Dermis blood vessel endothelial cell (primary cell): ENCODE measurements at regions not wholly inside any gene's neighbourhood (a gene's known extent, or its start where the extent isn't known, plus 50 kb on each side); places are given as distances from the start of the nearest gene placed in this dataset.

ENCODE experiments used
- DNase-seq: peaks from one replicate; pipeline ENCODE4 v3.0.0; 2010

DNA sequence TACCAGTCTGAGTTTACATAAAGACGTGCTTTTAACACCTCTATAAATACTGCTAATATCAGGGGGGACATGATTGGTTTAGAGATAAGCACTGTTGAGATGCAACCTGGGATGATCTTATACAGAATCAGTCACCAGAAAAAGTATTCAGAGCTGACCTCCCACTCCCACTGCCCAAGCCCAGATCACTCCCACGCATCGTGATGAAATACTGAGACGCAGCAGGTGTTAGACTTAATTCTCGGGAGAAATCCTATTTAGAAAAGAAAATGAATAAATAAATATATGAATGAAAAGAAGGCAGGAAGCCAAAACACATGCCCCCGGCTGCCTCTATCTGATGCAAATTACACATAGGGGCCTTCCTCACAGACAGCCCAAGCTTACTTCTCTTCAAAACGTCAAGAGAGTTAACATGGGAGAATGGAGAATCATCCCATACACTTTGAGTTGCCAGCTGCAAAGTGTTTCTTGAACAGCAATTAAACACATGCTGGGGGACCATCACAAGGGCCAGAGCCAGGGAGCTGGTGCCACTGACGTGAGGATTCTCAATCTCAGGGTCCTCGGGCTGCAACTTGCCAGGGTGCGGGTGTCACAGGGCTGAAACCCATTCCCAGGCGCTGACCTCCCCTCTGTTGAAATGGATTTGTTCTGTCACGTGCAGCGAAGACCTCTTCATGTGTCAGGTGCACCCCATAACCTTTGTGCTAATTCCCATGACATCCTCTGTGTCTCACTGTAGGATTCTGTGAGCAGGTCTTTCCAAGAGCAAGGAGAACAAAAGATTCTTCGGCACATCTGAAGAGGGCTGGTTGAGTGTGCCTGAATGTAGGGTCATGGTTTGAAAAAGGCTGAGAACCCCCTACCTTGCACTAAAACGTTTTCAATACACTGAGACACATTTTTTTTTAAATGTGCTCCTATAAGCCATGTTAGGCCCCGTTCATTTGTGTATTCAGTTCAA is 764.2 kb upstream of the ARRDC4 start:
- DNase-seq, result no peak

- no peak for DNase-seq
These were observed 761.0 kb upstream of the ARRDC4 start for GRCh38 chr15:97199393-97200051.

GRCh38 chr15:97200161-97200560 is 760.3 kb upstream of the ARRDC4 start:
- no peak for DNase-seq

- DNase-seq, result no peak
These were observed 750.2 kb upstream of the ARRDC4 start for GRCh38 chr15:97210277-97210676.

DNA sequence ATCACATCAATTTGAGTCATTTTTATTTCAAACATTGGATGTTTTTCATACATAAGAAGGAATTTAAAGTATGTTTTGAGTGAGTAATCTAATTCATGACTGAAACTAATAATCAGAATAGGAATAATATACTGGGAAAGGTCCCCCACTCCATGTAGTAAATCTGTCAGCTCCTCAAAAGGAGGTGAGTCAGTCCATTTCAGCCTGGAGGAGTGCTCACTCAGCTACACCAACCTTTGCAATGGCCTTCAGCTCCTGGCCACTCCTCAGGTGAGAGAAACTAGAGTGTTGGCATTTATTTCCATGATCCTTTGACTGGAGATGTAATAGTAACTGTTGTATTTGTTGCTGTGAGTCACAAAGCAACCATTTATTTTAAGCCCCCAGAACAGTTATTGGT is 744.9 kb upstream of the ARRDC4 start:
- no peak for DNase-seq

DNA sequence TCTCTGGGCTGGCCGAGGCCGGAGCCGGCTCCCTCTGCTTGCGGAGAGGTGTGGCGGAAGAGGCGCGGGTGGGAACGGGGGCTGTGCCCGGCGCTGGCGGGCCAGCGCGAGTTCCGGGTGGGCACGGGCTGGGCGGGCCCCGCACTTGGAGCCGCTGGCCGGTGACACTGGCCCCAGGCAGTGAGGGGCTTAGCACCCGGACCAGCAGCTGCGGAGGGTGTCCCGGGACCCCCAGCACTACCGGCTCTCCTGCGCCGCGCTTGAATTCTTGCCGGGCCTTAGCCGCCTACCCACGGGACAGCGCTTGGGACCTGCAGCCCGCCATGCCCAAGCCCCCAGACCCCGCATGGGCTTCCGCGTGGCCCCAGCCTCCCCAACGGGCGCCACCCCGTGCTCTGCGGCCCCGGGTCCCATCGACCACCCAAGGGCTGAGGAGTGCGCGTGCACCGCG is 736.3 kb upstream of the ARRDC4 start:
- DNase-seq, result no peak

DNA sequence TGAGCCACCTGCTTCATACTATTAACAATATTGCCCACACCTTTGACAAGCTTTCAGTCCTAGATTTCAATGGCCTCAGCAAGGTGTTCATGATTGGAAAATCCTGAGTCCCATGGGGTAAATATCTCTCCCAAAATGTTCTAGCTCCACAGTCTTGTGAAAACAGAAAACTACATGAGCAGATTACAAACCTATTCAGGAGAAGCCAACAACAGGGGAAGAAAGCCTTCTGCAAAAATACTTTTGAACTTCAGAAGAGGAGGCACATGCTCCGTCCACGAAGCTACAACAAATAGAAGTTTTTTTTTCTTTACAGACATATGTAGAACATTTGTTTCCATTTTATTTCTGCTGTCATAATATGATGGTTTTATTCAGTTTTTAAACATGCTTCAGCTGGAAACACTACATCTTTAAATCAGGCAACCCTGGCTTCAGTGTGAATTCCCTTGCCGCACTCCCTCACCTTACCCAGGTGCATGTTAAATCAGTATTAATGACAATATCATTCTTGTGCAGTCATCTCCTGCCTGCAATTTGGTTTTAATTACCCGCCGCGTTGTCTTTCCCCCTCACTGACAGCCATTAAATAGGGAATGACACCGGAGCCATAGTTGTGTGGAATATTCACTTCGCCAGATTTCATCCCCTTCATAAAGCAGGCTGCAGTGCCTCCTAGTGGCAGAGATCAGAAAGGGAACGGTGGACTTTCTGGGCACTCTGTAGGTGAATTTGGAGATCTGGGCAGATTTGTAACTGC is 725.5 kb upstream of the ARRDC4 start:
- peak; percentile 81 for DNase-seq

DNA sequence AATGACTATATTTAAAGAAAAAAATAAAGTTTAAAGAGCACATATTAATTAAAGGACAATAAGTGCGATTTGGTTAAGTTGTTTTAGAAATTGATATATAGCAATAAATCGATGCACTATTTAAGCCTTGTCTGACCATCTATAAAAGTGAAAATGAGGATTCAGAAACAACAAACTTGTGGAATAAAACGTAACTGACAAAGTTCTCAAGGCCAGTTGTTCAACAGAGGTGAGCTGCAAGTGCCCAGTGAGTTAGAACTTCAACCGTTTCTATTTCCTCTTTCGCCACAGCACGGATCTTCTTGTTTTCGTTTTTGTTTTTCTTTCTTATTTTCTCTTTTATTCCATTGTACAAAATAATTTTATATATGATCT is 724.9 kb upstream of the ARRDC4 start:
- DNase-seq, result no peak

DNA sequence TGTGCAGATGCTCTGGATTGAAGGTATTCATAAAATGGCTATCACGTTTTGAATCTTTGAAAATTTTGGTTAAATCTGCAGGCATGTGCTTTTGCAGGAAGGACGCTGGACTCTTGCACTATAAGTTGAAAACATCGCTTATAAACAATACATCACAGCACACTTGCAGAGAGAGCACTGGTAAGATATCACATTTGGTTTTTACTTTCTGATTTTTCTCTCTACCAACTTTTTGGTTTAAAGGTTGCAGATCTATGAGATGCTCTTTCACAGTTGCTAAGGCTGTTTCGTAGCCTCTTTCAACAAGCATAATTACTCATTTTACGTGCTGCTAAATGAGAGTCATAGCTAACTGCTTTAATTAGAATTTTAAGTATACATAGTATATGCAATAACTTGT is 724.4 kb upstream of the ARRDC4 start:
- DNase-seq, result no peak

- DNase-seq, result no peak
These were observed 723.3 kb upstream of the ARRDC4 start for GRCh38 chr15:97237160-97237559.

- DNase-seq, result no peak
These were observed 712.1 kb upstream of the ARRDC4 start for GRCh38 chr15:97248376-97248775.

GRCh38 chr15:97259943-97260342 is 700.6 kb upstream of the ARRDC4 start:
- DNase-seq, result no peak

DNA sequence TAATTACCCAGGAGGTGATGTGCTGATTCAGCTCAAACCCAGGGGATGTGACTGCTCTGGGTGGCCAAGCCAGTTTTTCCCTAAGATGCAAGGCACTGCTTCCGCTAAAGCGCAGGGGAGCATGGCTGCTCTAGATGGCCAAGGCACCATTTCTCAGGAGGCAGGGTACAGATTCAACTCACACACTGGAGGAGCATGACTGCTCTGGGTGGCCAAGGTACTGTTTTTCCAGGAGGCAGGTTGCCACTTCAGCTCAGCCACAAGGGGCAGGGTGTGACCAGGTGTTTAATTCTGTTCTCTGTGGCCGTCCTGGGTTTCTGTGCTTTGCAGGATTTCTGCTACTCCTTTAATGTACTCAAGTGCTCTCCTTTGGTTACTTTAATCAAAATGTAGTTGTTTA is 659.3 kb upstream of the ARRDC4 start:
- no peak for DNase-seq

GRCh38 chr15:97316362-97316761 is 644.1 kb upstream of the ARRDC4 start:
- DNase-seq, result no peak

- no peak for DNase-seq
These were observed 643.3 kb upstream of the ARRDC4 start for GRCh38 chr15:97317163-97317562.

DNA sequence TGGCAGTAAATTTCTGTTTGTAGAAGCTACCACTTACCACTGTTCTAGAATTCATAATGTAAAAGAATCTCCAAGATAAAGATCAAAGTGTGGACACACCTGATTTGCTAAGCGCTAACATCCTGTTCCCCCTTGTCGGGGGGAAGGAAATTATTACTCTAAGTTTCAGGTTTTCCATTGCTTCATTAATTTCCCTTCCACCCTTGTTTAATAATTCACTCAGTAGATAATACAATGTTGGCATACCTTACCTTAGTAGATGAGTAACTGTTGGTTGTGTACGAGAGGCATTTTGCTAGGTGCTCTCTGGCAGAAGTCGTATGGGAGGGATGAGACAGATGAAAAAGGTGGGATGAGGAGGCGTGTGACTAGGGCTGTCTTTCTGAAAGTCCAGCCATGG is 641.2 kb upstream of the ARRDC4 start:
- DNase-seq, result no peak

- no peak for DNase-seq
These were observed 614.3 kb upstream of the ARRDC4 start for GRCh38 chr15:97346221-97346620.

- no peak for DNase-seq
These were observed 609.7 kb upstream of the ARRDC4 start for GRCh38 chr15:97350813-97351212.

GRCh38 chr15:97383516-97383915 is 577.0 kb upstream of the ARRDC4 start:
- DNase-seq, result no peak

- no peak for DNase-seq
These were observed 573.6 kb upstream of the ARRDC4 start for GRCh38 chr15:97386940-97387339.

DNA sequence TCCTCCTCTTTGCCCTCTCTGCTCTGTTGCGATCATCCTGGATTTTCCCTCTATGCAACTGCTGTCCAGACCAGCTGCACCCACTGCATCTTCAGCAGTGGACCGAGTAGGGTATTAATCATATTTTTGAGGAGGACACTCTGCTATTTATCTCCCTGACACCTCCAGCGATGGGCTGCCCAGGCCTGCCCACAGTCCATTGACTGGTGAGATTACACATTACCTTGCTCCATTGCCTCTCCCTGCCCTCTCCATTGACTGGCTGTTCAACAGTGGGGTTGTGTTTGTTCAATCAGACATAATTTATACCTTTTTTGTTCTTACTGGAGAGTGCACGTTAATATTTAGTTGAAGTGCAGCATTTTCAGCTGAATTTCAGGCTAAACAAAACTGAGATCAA is 559.3 kb upstream of the ARRDC4 start:
- no peak for DNase-seq

DNA sequence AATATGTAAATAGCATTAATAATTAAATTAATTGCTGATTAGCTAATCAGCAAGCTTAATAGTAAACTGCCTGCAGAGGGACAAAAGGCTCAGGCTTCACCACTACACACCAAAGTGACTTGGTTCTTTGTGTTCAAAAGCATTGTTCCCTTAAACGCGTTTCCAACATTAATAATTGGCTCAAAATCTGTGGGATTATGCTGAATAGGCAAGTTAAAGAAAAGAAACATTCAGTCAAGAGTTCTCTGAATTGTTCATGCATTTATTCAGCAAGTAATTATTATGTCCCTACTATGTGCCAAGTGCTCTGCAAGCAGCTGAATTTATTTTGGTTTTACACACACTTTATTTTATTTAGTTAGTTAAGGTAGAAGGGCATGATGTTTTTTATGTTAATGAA is 558.5 kb upstream of the ARRDC4 start:
- DNase-seq, result no peak

GRCh38 chr15:97406841-97407240 is 553.7 kb upstream of the ARRDC4 start:
- no peak for DNase-seq
